Transverse colon (tissue), 4 donors: ENCODE measurements at regions not wholly inside any gene's neighbourhood (a gene's known extent, or its start where the extent isn't known, plus 50 kb on each side); places are given as distances from the start of the nearest gene placed in this dataset.

ENCODE experiments used
- DNase-seq: peaks from one replicate; pipeline ENCODE4 v3.0.0-alpha.2; 2019
- H3K27ac ChIP-seq, 4 donors: fragments of 200-600 bp; sonication (generic); 2 replicates each; pipeline ENCODE4 v1.5.1; 2016 to 2018; ENCODE audit warnings: inconsistent platforms in 4 of 4
- H3K27me3 ChIP-seq: fragments of 200-600 bp; sonication (generic); 2 replicates; pipeline ENCODE4 v1.5.1; 2017; ENCODE audit warnings: inconsistent platforms
- H3K36me3 ChIP-seq, 4 donors: fragments of 200-600 bp; sonication (generic); 2 replicates each; pipeline ENCODE4 v1.5.1; 2017 to 2019; ENCODE audit warnings: inconsistent platforms in 4 of 4
- H3K4me1 ChIP-seq, 4 donors: fragments of 200-600 bp; sonication (generic); 2 replicates each; pipeline ENCODE4 v1.5.1; 2017 to 2020; ENCODE audit warnings: inconsistent platforms in 4 of 4
- H3K4me3 ChIP-seq, 4 donors: fragments of 200-600 bp; sonication (generic); 1 replicate in 1 of 4; 2 replicates in 3 of 4; pipeline versions ENCODE4 v1.5.1 to v1.6.1; 2017 to 2019; ENCODE audit warnings: inconsistent platforms in 4 of 4
- H3K9me3 ChIP-seq, 2 donors: fragments of 200-600 bp; sonication (generic); 2 replicates each; pipeline ENCODE4 v1.5.1; 2017 to 2019; ENCODE audit warnings: inconsistent platforms in 2 of 2
- EP300 ChIP-seq: sonication (generic); formaldehyde crosslinking; IDR thresholded peaks from one replicate; pipeline ENCODE4 v1.6.1; 2017; ENCODE audit warnings: antibody characterized with exemption, low read depth
- POLR2A ChIP-seq: fragments of 450-650 bp; IDR thresholded peaks from one replicate; pipeline ENCODE4 v1.6.1; 2016; ENCODE audit warnings: antibody characterized with exemption, mild to moderate bottlenecking, moderate library complexity
- POLR2AphosphoS5 ChIP-seq, 3 donors: sonication (generic); formaldehyde crosslinking; IDR thresholded peaks; one replicate each; pipeline ENCODE4 v1.6.1; 2016; ENCODE audit warnings: antibody characterized with exemption in 3 of 3
- WGBS, 2 donors: methylation state at CpG; one replicate each; pipeline ENCODE4 v1.1.5; 2018; ENCODE audit warnings: low coverage in 1 of 2; 5-methylcytosine and 5-hydroxymethylcytosine counted together
- in situ Hi-C, 4 donors: fragments of 200-750 bp; cut with MboI; loops; one replicate each; pipeline versions ENCODE4 v1.15.0 to v1.15.1; 2017; ENCODE audit warnings: low sequenced_read_pairs in 3 of 4, low pct_ligation_motif_present in 1 of 4, low pct_unique_long_range_greater_than_20kb in 1 of 4
- intact Hi-C: fragments of 100-400 bp; cut with DNase I; formaldehyde crosslinking; loops from one replicate; pipeline ENCODE4 v1.15.1; 2023; ENCODE audit warnings: low total_unique reads
- TF ChIP-seq, protein P1 (sequence below), 5 experiments: fragments of 200-600 bp in 3 of 5; fragments of 450-650 bp in 2 of 5; sonication (generic) in 3 of 5; IDR thresholded peaks; 1 replicate in 2 of 5; 2 replicates in 3 of 5; pipeline ENCODE4 v1.5.1; 2016 to 2017; ENCODE audit warnings: antibody characterized with exemption in 5 of 5, inconsistent platforms in 3 of 5, mild to moderate bottlenecking in 2 of 5, moderate library complexity in 1 of 5

GRCh38 chr4:35201403-35201802 lies 1042.9 kb downstream of the ARAP2 start:
- no peak for DNase-seq
- no peaks in the 10 kb centered on the region for H3K27me3 ChIP-seq
- no peaks in the 10 kb centered on the region for H3K36me3 ChIP-seq
- H3K4me3 ChIP-seq = no peak overlapping the region
- no peaks in the 10 kb centered on the region for H3K4me1 ChIP-seq
- H3K27ac ChIP-seq = no peak overlapping the region
- H3K9me3 ChIP-seq = no peaks in the 10 kb centered on the region
- in situ Hi-C loops = no loop called here
- 78 to 89% methylated on average over 1 to 2 of the region's 2 CpGs for WGBS, 2 donors
- intact Hi-C loops = no loop called here
- no peak for TF ChIP-seq EP300

DNA sequence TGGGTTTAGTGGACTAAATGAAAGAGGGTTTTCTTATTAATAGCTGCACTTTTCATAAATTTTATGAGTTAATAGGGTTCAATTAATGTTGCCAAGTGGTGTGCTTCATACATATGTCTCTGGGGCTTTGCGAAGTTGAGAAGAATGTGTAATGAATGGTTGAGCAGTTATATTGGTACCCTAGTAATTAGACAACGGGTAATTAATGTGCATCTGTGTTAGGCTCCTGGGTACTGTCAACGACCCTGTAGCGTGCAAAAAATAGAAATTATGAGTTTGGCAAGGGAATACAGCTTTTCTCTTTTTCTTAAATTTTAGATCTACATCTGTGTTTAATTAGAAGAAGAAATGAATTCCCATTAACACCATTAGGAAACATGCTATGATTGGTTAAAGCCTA lies 1027.7 kb downstream of the ARAP2 start:
- WGBS, 2 donors = 69 to 72% methylated on average over 4 of the region's 4 CpGs
- in situ Hi-C loops = no loop called here

GRCh38 chr4:35217331-35217730 lies 1027.0 kb downstream of the ARAP2 start:
- Histone ChIP-seq H3K36me3 (no peaks in the 10 kb centered on the region), H3K27ac (no peak overlapping the region), H3K4me1 (no peaks in the 10 kb centered on the region), H3K9me3 (no peaks in the 10 kb centered on the region), H3K27me3 (no peaks in the 10 kb centered on the region), H3K4me3 (no peak overlapping the region)
- TF ChIP-seq POLR2AphosphoS5 (IDR thresholded peaks at IDR 0.05) (no peak), EP300 (no peak)
- WGBS, 2 donors = 51 to 75% methylated on average over 1 of the region's 1 CpG
- intact Hi-C loops (no loop called here), in situ Hi-C loops (no loop called here)
- no peak for DNase-seq

More for the DNA sequence above, 1027.7 kb downstream of the ARAP2 start:
- no peak overlapping the region for H3K4me3 ChIP-seq
- H3K27me3 ChIP-seq = no peaks in the 10 kb centered on the region
- no peaks in the 10 kb centered on the region for H3K4me1 ChIP-seq
- H3K27ac ChIP-seq = no peak overlapping the region
- intact Hi-C loops = no loop called here
- no peaks in the 10 kb centered on the region for H3K36me3 ChIP-seq
- DNase-seq = no peak
- no peaks in the 10 kb centered on the region for H3K9me3 ChIP-seq
- TF ChIP-seq POLR2A = no peak

- WGBS, 2 donors = 63 to 87% methylated on average over 1 of the region's 1 CpG
- in situ Hi-C loops (no loop called here), intact Hi-C loops (no loop called here)
- Histone ChIP-seq H3K36me3 (no peaks in the 10 kb centered on the region), H3K4me1 (no peaks in the 10 kb centered on the region), H3K27me3 (no peaks in the 10 kb centered on the region), H3K27ac (no peak overlapping the region), H3K4me3 (no peak overlapping the region), H3K9me3 (no peaks in the 10 kb centered on the region)
- DNase-seq = no peak
- TF ChIP-seq, protein P1, sequence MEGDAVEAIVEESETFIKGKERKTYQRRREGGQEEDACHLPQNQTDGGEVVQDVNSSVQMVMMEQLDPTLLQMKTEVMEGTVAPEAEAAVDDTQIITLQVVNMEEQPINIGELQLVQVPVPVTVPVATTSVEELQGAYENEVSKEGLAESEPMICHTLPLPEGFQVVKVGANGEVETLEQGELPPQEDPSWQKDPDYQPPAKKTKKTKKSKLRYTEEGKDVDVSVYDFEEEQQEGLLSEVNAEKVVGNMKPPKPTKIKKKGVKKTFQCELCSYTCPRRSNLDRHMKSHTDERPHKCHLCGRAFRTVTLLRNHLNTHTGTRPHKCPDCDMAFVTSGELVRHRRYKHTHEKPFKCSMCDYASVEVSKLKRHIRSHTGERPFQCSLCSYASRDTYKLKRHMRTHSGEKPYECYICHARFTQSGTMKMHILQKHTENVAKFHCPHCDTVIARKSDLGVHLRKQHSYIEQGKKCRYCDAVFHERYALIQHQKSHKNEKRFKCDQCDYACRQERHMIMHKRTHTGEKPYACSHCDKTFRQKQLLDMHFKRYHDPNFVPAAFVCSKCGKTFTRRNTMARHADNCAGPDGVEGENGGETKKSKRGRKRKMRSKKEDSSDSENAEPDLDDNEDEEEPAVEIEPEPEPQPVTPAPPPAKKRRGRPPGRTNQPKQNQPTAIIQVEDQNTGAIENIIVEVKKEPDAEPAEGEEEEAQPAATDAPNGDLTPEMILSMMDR (IDR thresholded peaks at IDR 0.05) = no peak
- TF ChIP-seq EP300 = no peak
- no peak for TF ChIP-seq POLR2AphosphoS5 (IDR thresholded peaks at IDR 0.05)
- no peak for TF ChIP-seq POLR2A
Measured at GRCh38 chr4:35228313-35228712, 1016.0 kb downstream of the ARAP2 start.

DNA sequence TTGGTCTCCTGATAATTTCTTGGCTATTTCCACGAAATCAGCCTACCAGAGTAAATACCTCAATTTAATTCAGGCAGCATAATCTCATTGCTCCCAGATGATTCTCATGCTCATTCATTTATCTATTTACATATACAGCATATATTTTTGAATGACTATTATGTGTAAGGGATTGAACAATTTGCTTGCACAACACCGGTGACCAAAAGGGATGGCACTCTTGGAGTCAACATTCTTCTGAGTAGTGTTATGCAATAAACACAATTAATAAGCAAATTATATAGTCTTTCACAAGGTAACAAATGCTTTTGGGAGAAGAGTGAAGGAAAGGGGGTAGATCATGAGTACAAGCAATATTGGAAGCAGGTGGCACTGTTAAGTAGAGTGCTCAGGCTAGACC lies 1015.3 kb downstream of the ARAP2 start:
- Histone ChIP-seq H3K9me3 (no peaks in the 10 kb centered on the region), H3K4me1 (no peaks in the 10 kb centered on the region), H3K27me3 (no peaks in the 10 kb centered on the region), H3K4me3 (no peak overlapping the region), H3K27ac (no peak overlapping the region), H3K36me3 (no peaks in the 10 kb centered on the region)
- TF ChIP-seq EP300 (no peak), POLR2A (no peak), POLR2AphosphoS5 (IDR thresholded peaks at IDR 0.05) (no peak)
- TF ChIP-seq, protein P1 (IDR thresholded peaks at IDR 0.05) = no peak
- WGBS, 2 donors = 65% methylated on average over 2 of the region's 2 CpGs
- in situ Hi-C loops (no loop called here), intact Hi-C loops (no loop called here)
- no peak for DNase-seq

- WGBS, 2 donors = 63 to 67% methylated on average over 4 of the region's 4 CpGs
- no peaks in the 10 kb centered on the region for H3K4me1 ChIP-seq
- no peaks in the 10 kb centered on the region for H3K27me3 ChIP-seq
- H3K36me3 ChIP-seq = no peaks in the 10 kb centered on the region
- in situ Hi-C loops (no loop called here), intact Hi-C loops (no loop called here)
- no peak for DNase-seq
- H3K9me3 ChIP-seq = no peaks in the 10 kb centered on the region
- TF ChIP-seq, protein P1 (IDR thresholded peaks at IDR 0.05) = no peak
- TF ChIP-seq EP300 (no peak), POLR2A (no peak), POLR2AphosphoS5 (IDR thresholded peaks at IDR 0.05) (no peak)
- no peak overlapping the region for H3K4me3 ChIP-seq
- H3K27ac ChIP-seq = no peak overlapping the region
Measured at GRCh38 chr4:35237924-35238323, 1006.4 kb downstream of the ARAP2 start.
